Pancreas (tissue), 10 donors: ENCODE measurements at regions not wholly inside any gene's neighbourhood (a gene's known extent, or its start where the extent isn't known, plus 50 kb on each side); places are given as distances from the start of the nearest gene placed in this dataset.

Experiments used
- ATAC-seq, 4 donors: fragments of 200-7000 bp; cut with Tn5 transposase; one replicate each; pipeline versions ENCODE4 v1.8.0 to v1.9.1; 2020; ENCODE audit warnings: mild to moderate bottlenecking in 4 of 4, moderate library complexity in 4 of 4
- DNase-seq, 6 donors: peaks; one replicate each; pipeline ENCODE4 v3.0.0-alpha.2; 2020
- FAIRE-seq: peaks from 2 replicates; lab custom pipeline; 2012; peaks lifted over from hg19 to GRCh38; lab: Jason Lieb, UNC
- H3K27ac ChIP-seq, 4 donors: fragments of 200-600 bp; sonication (generic); 1 replicate in 3 of 4; 2 replicates in 1 of 4; pipeline versions ENCODE4 v1.5.0 to v1.8.0; 2020
- H3K27me3 ChIP-seq, 4 donors: fragments of 200-600 bp; one replicate each; pipeline ENCODE4 v1.8.0; 2021
- H3K36me3 ChIP-seq, 3 donors: fragments of 200-600 bp; sonication (generic) in 1 of 3; one replicate each; pipeline versions ENCODE4 v1.5.0 to v1.8.0; 2020 to 2021
- H3K4me1 ChIP-seq, 3 donors: fragments of 200-600 bp; one replicate each; pipeline ENCODE4 v1.8.0; 2021
- H3K4me3 ChIP-seq, 4 donors: fragments of 200-600 bp; sonication (generic) in 2 of 4; one replicate each; pipeline versions ENCODE4 v1.5.0 to v1.8.0; 2020 to 2021
- H3K9me3 ChIP-seq, 4 donors: fragments of 200-600 bp; one replicate each; pipeline ENCODE4 v1.8.0; 2021
- CTCF ChIP-seq, 4 donors: fragments of 200-600 bp; sonication (generic) in 3 of 4; IDR thresholded peaks; one replicate each; pipeline versions ENCODE4 v1.5.0 to v1.8.0; 2021; ENCODE audit warnings: antibody characterized with exemption in 4 of 4
- WGBS, 2 donors: extraction: QIAGEN DNeasy Blood & Tissue Kit; methylation state at CpG; one replicate each; pipeline ENCODE4 v1.1.7; 2013; 5-methylcytosine and 5-hydroxymethylcytosine counted together
- intact Hi-C, 3 donors: fragments of 100-400 bp; cut with DNase I; formaldehyde crosslinking; loops; one replicate each; pipeline versions ENCODE4 v1.11.1 to v1.14.2; 2022
- donor health status: healthy with polysubstance abuse.
- donor health status: DM: no; HTN: no; CAD: no; lungs with moderate emphysema.
- donor health status: DM: no; HTN: no; CAD: no.
- donor health status: control.
- donor health status: control.
- donor health status: Bipolar disorder and iron deficiency.
- donor health status: DM: yes; HTN: yes; CAD: no.
- donor health status: DM: no; HTN: no; CAD: no.
- donor health status: DM: no; HTN: no; CAD: no.
- donor health status: DM: yes; HTN: yes; CAD: no.

- TF ChIP-seq CTCF (IDR thresholded peaks at IDR 0.05): no peak
- ATAC-seq (no peak), DNase-seq (no peak), FAIRE-seq (no peak)
- Histone ChIP-seq H3K27me3 (no peaks in the 10 kb centered on the region), H3K9me3 (no peaks in the 10 kb centered on the region), H3K36me3 (no peaks in the 10 kb centered on the region), H3K4me3 (no peak overlapping the region), H3K4me1 (no peaks in the 10 kb centered on the region), H3K27ac (no peak overlapping the region)
- intact Hi-C loops: loop anchor here in 1 of 3 donors (5.0 kb wide), 1 partner anchor 281 kb away; no protein-coding TSS in a partner anchor
- 77 to 85% methylated on average over 7 of the region's 7 CpGs for WGBS, 2 donors
These were observed 116.3 kb upstream of the SPRED2 start for GRCh38 chr2:65548576-65549256.

- WGBS, 2 donors: 84 to 88% methylated on average over 4 of the region's 4 CpGs
- no peak overlapping the region for H3K4me3 ChIP-seq
- ATAC-seq (no peak), FAIRE-seq (no peak), DNase-seq (no peak)
- H3K9me3 ChIP-seq: no peaks in the 10 kb centered on the region
- intact Hi-C loops: loop anchor here in 1 of 3 donors (5.0 kb wide), 1 partner anchor 281 kb away; no protein-coding TSS in a partner anchor
- no peaks in the 10 kb centered on the region for H3K4me1 ChIP-seq
- H3K27ac ChIP-seq: no peak overlapping the region
- H3K36me3 ChIP-seq: no peaks in the 10 kb centered on the region
- no peak for TF ChIP-seq CTCF (IDR thresholded peaks at IDR 0.05)
- H3K27me3 ChIP-seq: no peaks in the 10 kb centered on the region
These were observed 115.7 kb upstream of the SPRED2 start for GRCh38 chr2:65548064-65548463.

GRCh38 chr2:65545837-65546805 lies 113.7 kb upstream of the SPRED2 start:
- H3K27ac ChIP-seq: no peak overlapping the region
- no peaks in the 10 kb centered on the region for H3K9me3 ChIP-seq
- ATAC-seq: peak in 1 of 4 donors; percentile 61
- 82 to 84% methylated on average over 4 of the region's 4 CpGs for WGBS, 2 donors
- no peak overlapping the region for H3K4me3 ChIP-seq
- DNase-seq: no peak
- intact Hi-C loops: loop anchor here in 1 of 3 donors (5.0 kb wide), 1 partner anchor 279 kb away; no protein-coding TSS in a partner anchor
- no peak for FAIRE-seq
- no peaks in the 10 kb centered on the region for H3K4me1 ChIP-seq
- no peak for TF ChIP-seq CTCF (IDR thresholded peaks at IDR 0.05)
- H3K36me3 ChIP-seq: no peaks in the 10 kb centered on the region
- no peaks in the 10 kb centered on the region for H3K27me3 ChIP-seq

- no peak for TF ChIP-seq CTCF (IDR thresholded peaks at IDR 0.05)
- FAIRE-seq: no peak
- H3K9me3 ChIP-seq: no peaks in the 10 kb centered on the region
- H3K4me1 ChIP-seq: no peaks in the 10 kb centered on the region
- no peak for ATAC-seq
- H3K27ac ChIP-seq: no peak overlapping the region
- no peaks in the 10 kb centered on the region for H3K36me3 ChIP-seq
- H3K27me3 ChIP-seq: no peaks in the 10 kb centered on the region
- DNase-seq: no peak
- H3K4me3 ChIP-seq: no peak overlapping the region
- 95 to 96% methylated on average over 6 of the region's 6 CpGs for WGBS, 2 donors
- intact Hi-C loops: no loop called here
These were observed 109.4 kb upstream of the SPRED2 start for GRCh38 chr2:65541773-65542172.
